Nephron (organoid): ENCODE measurements at regions not wholly inside any gene's neighbourhood (a gene's known extent, or its start where the extent isn't known, plus 50 kb on each side); places are given as distances from the start of the nearest gene placed in this dataset.
"Not testable (repeated sequence)": the region's sequence is repeated elsewhere in the genome, so short reads cannot be mapped to it uniquely, and the experiment has no call there.

ENCODE experiments used
- H3K27ac Mint-ChIP-seq, 3 experiments: 2 replicates each; pipeline ENCODE4 v1.8.0; 2020; ENCODE audit warnings: mixed read lengths in 3 of 3, mild to moderate bottlenecking in 2 of 3, moderate library complexity in 1 of 3
- H3K27me3 Mint-ChIP-seq: 2 replicates; pipeline ENCODE4 v1.8.0; 2021; ENCODE audit warnings: low read depth, mild to moderate bottlenecking, moderate library complexity, mixed read lengths
- H3K36me3 Mint-ChIP-seq: 2 replicates; pipeline ENCODE4 v1.8.0; 2020; ENCODE audit warnings: low read depth, mixed read lengths
- H3K4me1 Mint-ChIP-seq: 2 replicates; pipeline ENCODE4 v1.8.0; 2020; ENCODE audit warnings: mixed read lengths
- H3K4me3 Mint-ChIP-seq, 3 experiments: 2 replicates each; pipeline ENCODE4 v1.8.0; 2020; ENCODE audit warnings: mild to moderate bottlenecking in 3 of 3, mixed read lengths in 3 of 3, moderate library complexity in 2 of 3
- H3K9me3 Mint-ChIP-seq: 2 replicates; pipeline ENCODE4 v1.8.0; 2020; ENCODE audit warnings: mixed read lengths
- CTCF ChIP-seq, 3 experiments: fragments of 200-600 bp; sonication (generic); IDR thresholded peaks; one replicate each; pipeline ENCODE4 v1.5.0; 2021; ENCODE audit warnings: antibody characterized with exemption in 3 of 3; ENCODE audit not compliant: unreplicated experiment in 3 of 3

- no peaks in the 10 kb centered on the region for H3K36me3 Mint-ChIP-seq
These were observed 100.8 kb upstream of the CMC1 start for GRCh38 chr3:28140664-28141063.

GRCh38 chr3:28149960-28150359 is 91.5 kb upstream of the CMC1 start:
- no peaks in the 10 kb centered on the region for H3K36me3 Mint-ChIP-seq
- H3K27me3 Mint-ChIP-seq = no peaks in the 10 kb centered on the region
- H3K9me3 Mint-ChIP-seq = peaks cover 2% of the 10 kb centered on the region
- no peaks in the 10 kb centered on the region for H3K4me1 Mint-ChIP-seq
- H3K4me3 Mint-ChIP-seq = no peak overlapping the region
- TF ChIP-seq CTCF (IDR thresholded peaks at IDR 0.05; ENCODE audit: unreplicated experiment in 3 of 3) = no peak
- no peak overlapping the region for H3K27ac Mint-ChIP-seq

More at GRCh38 chr3:28140664-28141063, 100.8 kb upstream of the CMC1 start:
- H3K4me3 Mint-ChIP-seq = no peak overlapping the region
- no peaks in the 10 kb centered on the region for H3K27me3 Mint-ChIP-seq
- no peak for TF ChIP-seq CTCF (IDR thresholded peaks at IDR 0.05; ENCODE audit: unreplicated experiment in 3 of 3)
- no peak overlapping the region for H3K27ac Mint-ChIP-seq
- no peaks in the 10 kb centered on the region for H3K9me3 Mint-ChIP-seq
- no peaks in the 10 kb centered on the region for H3K4me1 Mint-ChIP-seq

GRCh38 chr3:28150465-28151206 is 90.8 kb upstream of the CMC1 start:
- Mint-ChIP-seq H3K27ac (no peak overlapping the region), H3K36me3 (no peaks in the 10 kb centered on the region), H3K9me3 (peaks cover 7% of the 10 kb centered on the region), H3K4me1 (no peaks in the 10 kb centered on the region), H3K4me3 (no peak overlapping the region), H3K27me3 (no peaks in the 10 kb centered on the region)
- TF ChIP-seq CTCF (IDR thresholded peaks at IDR 0.05; ENCODE audit: unreplicated experiment in 3 of 3) = no peak

GRCh38 chr3:28151207-28151550 is 90.2 kb upstream of the CMC1 start:
- Mint-ChIP-seq H3K4me3 (no peak overlapping the region), H3K9me3 (peaks cover 9% of the 10 kb centered on the region), H3K27ac (no peak overlapping the region), H3K4me1 (no peaks in the 10 kb centered on the region), H3K27me3 (no peaks in the 10 kb centered on the region), H3K36me3 (no peaks in the 10 kb centered on the region)
- TF ChIP-seq CTCF (IDR thresholded peaks at IDR 0.05; ENCODE audit: unreplicated experiment in 3 of 3) = no peak

GRCh38 chr3:28151608-28152228 is 89.7 kb upstream of the CMC1 start:
- Mint-ChIP-seq H3K4me3 (no peak overlapping the region), H3K36me3 (no peaks in the 10 kb centered on the region), H3K4me1 (no peaks in the 10 kb centered on the region), H3K27me3 (no peaks in the 10 kb centered on the region), H3K27ac (no peak overlapping the region), H3K9me3 (peaks cover 9% of the 10 kb centered on the region)
- no peak for TF ChIP-seq CTCF (IDR thresholded peaks at IDR 0.05; ENCODE audit: unreplicated experiment in 3 of 3)

- no peak overlapping the region for H3K27ac Mint-ChIP-seq
- H3K27me3 Mint-ChIP-seq = no peaks in the 10 kb centered on the region
- H3K9me3 Mint-ChIP-seq = peaks cover 24% of the 10 kb centered on the region
- H3K4me1 Mint-ChIP-seq = no peaks in the 10 kb centered on the region
- no peak for TF ChIP-seq CTCF (IDR thresholded peaks at IDR 0.05; ENCODE audit: unreplicated experiment in 3 of 3)
- no peak overlapping the region for H3K4me3 Mint-ChIP-seq
- no peaks in the 10 kb centered on the region for H3K36me3 Mint-ChIP-seq
These were observed 85.8 kb upstream of the CMC1 start for GRCh38 chr3:28155631-28156030.

- not testable (repeated sequence) for H3K4me1 Mint-ChIP-seq, H3K27me3 Mint-ChIP-seq, H3K27ac Mint-ChIP-seq, H3K36me3 Mint-ChIP-seq, H3K4me3 Mint-ChIP-seq
- H3K9me3 Mint-ChIP-seq = peaks cover 26% of the 10 kb centered on the region
These were observed 84.8 kb upstream of the CMC1 start for GRCh38 chr3:28156599-28156998.
